HG02973 (cell line): ENCODE measurements at regions not wholly inside any gene's neighbourhood (a gene's known extent, or its start where the extent isn't known, plus 50 kb on each side); places are given as distances from the start of the nearest gene placed in this dataset.

Source experiments
- ATAC-seq: cut with Tn5 transposase; IDR thresholded peaks from one replicate; pipeline ENCODE4 v1.9.1; 2021; ENCODE audit warnings: moderate library complexity; ENCODE audit not compliant: unreplicated experiment

GRCh38 chr7:13179775-13180523 is 492.5 kb downstream of the ARL4A start:
- no peak for ATAC-seq

GRCh38 chr7:13181216-13181615 is 493.8 kb downstream of the ARL4A start:
- ATAC-seq: no peak

- ATAC-seq: no peak
These were observed 497.7 kb downstream of the ARL4A start for GRCh38 chr7:13185139-13185538.

- ATAC-seq: no peak
These were observed 500.9 kb downstream of the ARL4A start for GRCh38 chr7:13188236-13188805.

- ATAC-seq: no peak
These were observed 501.5 kb downstream of the ARL4A start for GRCh38 chr7:13188922-13189321.

DNA sequence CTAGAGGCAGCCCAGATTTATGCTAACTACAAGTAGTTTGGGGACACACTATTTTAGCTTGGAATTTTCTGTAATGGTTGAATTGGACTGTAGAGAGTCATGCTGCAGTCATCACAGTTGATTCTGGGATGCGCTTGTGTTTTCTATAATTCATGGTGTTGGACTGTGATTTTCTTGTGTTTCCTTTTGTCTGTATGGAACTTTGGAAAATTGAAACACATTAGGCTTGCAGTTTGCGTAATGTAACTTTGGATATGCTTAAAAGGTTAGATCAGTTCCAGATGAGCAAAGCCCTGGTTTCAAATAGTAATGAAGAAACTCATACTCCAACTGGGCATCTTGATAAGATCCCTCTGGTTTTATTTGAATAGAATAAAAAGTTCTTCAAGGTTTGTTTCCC is 502.2 kb downstream of the ARL4A start:
- no peak for ATAC-seq

GRCh38 chr7:13197501-13197900 is 510.1 kb downstream of the ARL4A start:
- no peak for ATAC-seq

DNA sequence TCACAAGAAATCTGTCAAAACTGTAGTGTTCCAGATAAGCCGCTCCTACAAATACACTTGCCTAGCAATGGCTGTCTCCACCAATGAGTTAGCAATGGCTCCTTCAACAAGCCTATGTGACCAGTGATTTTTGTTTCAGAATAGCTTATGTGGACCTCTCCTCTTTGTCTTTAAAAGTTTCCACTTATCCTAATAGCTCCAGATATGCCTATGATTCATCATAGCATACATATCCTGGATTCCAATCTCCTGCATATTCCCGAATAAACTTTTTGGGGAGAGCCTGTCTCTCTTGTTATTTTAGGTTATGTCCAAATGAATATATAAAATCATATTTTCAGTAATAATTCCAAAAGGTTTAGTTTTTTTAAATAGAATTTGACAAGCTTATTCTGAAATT is 510.6 kb downstream of the ARL4A start:
- ATAC-seq: no peak

GRCh38 chr7:13198727-13199126 is 511.3 kb downstream of the ARL4A start:
- no peak for ATAC-seq

DNA sequence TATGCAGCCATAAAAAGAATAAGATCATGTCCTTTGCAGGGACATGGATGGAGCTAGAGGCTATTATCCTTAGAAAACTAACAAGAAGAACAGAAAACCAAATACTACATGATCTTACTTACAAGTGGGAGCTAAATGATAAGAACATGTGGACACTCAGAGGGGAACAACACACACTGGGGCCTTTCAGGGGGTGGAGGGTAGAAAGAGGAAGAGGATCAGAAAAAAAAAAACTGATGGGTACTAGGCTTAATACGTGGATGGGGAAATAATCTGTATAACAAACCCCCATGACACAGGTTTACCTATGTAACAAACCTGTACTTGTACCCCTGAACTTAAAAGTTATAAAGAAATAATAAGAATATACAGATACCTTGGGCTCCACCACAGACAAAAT is 514.2 kb downstream of the ARL4A start:
- ATAC-seq: no peak

DNA sequence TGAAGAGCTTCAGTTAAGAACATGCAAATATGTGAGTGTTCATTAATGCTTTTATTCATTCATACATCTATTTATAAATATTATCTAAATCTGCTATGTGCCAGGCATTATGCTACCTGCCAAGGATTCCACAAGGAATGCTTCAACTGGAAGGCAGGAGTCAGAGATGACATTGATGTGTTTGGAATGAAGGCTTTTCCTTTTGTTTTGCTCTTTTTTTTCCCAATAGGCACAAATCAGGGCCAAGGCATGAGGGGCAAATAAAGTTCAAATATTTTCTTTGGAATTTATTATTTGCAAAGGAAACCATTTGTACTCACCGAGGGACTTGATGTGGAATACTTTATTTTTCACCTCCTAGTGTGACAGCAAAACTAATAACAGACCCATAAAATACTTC is 530.3 kb downstream of the ARL4A start:
- no peak for ATAC-seq

- ATAC-seq: no peak
These were observed 537.6 kb downstream of the ARL4A start for GRCh38 chr7:13225068-13225467.

GRCh38 chr7:13226385-13226784 is 539.0 kb downstream of the ARL4A start:
- no peak for ATAC-seq

DNA sequence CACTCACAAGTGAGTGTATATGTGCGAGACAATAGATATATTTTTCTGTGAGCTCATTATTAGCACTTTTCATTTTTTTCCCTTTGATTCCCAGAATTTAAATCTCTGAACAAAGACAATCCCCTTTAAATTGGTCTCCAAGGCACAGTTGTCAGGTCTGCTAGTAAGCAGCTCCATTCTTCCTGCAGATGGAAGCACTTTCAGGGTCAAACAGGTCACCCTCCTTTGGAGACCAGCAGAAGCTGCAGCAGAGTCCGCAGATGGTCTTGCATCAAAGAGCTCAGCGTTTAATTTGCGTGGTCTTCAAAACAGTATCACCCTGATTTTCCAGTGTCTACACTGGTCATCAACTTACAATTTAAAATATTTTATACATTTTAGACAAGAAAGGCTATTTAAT is 543.8 kb downstream of the ARL4A start:
- ATAC-seq: no peak

DNA sequence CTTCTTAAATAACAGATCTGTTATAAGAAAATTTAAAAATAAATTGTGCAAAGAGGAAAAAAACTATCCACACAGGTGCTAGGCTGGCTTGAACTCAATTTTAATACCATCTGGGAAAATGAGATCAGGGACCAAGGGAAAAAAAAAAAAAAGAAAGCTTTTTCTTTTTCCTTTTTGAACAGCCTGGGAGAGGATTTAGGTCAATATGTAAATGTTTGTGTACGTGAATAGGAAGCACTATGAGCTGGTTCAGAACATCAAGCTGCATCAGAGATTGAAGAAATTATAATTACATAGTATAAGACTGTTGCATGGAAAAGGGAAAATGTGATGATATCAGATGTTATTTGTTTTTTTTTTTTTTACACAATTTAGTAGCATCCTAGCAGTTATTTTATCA is 548.0 kb downstream of the ARL4A start:
- ATAC-seq: no peak

GRCh38 chr7:13236026-13236425 is 548.6 kb downstream of the ARL4A start:
- no peak for ATAC-seq

- no peak for ATAC-seq
These were observed 552.9 kb downstream of the ARL4A start for GRCh38 chr7:13240349-13240748.

GRCh38 chr7:13241416-13241815 is 554.0 kb downstream of the ARL4A start:
- ATAC-seq: no peak

DNA sequence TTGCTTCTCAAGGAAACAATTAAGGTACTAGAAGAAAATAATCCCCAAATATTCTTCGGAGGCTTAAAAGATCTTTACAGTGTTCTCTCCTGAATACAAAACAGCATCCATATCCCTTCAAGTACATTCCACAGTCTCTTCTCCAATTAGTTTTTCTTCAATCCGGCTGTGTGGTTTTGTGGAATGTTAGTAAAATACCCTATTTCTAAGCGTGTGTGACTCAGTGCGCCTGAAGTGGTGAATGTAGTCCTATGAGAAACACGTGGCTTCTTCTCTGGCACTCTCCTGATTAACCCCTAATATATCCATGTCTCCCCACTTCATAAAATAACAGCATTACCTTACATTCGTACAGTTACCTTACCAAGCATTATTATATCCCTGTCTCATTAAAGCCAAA is 570.2 kb downstream of the ARL4A start:
- no peak for ATAC-seq

GRCh38 chr7:13258386-13258785 is 571.0 kb downstream of the ARL4A start:
- no peak for ATAC-seq

DNA sequence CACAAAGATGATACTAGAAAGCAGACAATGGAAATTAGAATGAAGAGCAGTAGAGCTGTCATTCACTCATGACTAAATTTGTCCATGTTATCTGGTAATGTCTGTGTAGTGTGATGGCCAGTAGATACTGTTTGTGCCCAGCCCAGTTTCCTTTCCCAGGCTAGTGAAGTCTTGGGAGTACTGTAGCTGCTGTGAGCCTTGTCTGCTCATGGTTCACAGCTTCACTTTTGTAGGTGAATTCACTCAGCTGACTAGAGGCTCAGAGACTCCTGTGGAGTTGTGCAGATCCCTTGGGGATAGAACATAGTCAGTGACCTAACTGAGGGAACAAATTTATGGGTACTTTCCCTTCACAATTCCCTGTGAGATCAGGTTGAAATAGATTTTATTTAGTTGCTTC is 572.5 kb downstream of the ARL4A start:
- no peak for ATAC-seq

DNA sequence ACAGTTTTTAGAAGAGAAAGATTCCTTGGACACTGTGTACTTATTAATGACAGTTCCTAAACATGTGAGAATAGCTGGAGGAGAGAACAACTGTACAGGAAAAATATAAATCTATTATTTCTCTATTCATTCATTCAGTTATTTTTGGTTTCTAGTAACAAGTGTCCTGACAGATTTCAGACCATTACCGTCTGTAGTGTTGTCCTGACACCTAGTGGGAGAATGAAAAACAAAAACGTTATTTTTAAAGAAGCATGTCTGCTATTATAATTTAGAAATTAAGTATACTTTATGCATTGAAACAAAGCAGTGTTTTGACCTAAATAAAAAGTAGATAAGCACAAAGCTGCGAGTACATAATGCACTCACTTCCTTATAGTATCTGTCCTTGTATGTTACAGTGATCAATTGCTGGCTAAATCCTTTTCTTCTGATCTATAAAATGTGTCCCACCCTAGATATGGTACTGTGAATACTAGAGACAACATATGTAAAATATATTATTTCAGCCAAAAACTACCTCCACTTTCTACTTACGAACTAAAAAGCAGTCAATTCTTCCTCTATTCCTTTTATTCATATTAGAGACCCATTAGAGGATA is 575.6 kb downstream of the ARL4A start:
- ATAC-seq: peak; percentile 53

GRCh38 chr7:13265271-13265670 is 577.8 kb downstream of the ARL4A start:
- no peak for ATAC-seq
